GM12873 (cell line): ENCODE measurements at regions not wholly inside any gene's neighbourhood (a gene's known extent, or its start where the extent isn't known, plus 50 kb on each side); places are given as distances from the start of the nearest gene placed in this dataset.

ENCODE experiments used
- CTCF ChIP-seq: IDR thresholded peaks from 2 replicates; pipeline ENCODE4 v1.5.1; 2012; ENCODE audit warnings: low read depth, mild to moderate bottlenecking, moderate library complexity, low read length, control low read depth; ENCODE audit not compliant: insufficient read depth; ENCODE audit errors: missing control alignments

DNA sequence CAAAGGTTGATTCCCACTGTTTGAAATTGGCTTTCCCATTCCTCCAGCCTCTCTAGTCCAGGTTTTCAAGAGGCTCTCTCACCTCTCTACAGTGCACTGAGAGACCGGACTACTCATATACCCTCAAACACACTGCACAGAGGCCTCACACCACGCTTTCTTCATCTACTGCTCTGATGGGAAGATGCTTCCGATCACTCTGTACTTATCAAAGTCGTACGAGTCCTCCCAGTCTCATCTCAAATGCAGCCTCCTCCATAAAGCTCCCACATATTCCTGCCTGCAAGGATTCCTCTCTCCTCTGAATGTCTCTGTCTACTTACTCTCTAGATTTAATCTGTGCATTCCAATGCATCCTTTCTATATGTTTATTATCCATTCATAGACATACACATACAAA lies 164.4 kb downstream of the EFNB2 start:
- TF ChIP-seq CTCF: no peak

GRCh38 chr13:106369858-106370257 lies 165.6 kb downstream of the EFNB2 start:
- TF ChIP-seq CTCF: no peak

DNA sequence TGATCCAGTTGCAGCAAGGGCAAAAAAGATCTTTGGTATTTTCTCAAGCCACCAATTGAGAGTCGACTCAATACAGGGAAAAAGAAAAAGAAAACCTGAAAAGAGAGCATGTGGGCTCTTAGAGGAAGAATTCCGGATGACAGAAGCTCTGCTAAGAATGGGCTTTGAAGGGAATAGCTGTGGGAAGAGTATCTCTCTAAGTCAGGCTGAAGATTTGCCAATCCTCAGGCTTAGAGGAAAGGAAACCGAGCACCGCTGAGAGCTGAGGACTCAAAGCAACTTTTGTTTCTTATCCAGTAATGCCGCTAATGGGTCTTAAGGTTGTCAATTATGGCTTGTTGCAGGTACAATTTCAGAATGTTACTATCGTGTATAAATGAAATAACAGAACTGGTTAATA lies 166.4 kb downstream of the EFNB2 start:
- no peak for TF ChIP-seq CTCF

- no peak for TF ChIP-seq CTCF
Measured at GRCh38 chr13:106367361-106367971, 168.0 kb downstream of the EFNB2 start.

- no peak for TF ChIP-seq CTCF
Measured at GRCh38 chr13:106362707-106363106, 172.8 kb downstream of the EFNB2 start.

DNA sequence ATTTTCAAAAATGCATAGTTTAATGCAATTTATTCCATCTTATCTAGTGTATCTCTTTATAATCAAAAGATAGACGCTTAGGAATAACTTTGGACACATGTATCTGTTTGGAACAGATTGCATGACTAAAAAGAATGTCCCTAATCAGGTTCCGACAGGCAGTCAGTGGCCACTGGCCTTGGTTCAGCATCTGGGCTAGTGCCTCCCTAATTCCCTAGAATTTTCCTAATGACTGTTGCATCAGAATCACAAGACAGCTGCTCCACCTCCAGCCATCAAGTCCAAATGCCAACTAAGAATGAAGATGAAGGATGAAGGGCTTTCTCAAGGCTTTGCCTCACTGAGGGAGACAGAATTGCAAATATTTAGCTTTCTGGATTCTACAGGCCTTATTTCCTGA lies 173.8 kb downstream of the EFNB2 start:
- no peak for TF ChIP-seq CTCF

DNA sequence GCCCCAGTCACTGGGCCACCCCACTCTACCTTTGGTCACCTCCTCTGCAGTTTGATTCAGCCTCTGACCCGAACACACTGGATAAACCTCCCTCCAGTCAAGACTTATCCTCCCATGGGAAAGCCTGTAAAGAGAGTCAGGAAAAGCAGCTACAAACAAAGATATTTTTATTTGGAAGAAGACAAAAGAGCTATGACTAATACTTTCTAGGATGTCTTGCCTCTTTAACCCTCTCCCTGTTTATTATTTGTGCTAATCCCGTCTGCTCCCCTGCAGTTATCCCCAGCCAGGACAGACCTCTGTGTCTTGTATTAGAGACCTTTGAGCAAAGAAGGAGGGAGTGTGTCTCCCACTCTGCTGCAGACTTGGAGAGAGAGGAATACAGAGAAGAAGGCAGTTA lies 178.3 kb downstream of the EFNB2 start:
- TF ChIP-seq CTCF: no peak
